ENCODE measurements at regions not wholly inside any gene's neighbourhood (a gene's known extent, or its start where the extent isn't known, plus 50 kb on each side); places are given as distances from the start of the nearest gene placed in this dataset.

GRCh38 chr5:119743927-119744326 is 114.6 kb downstream of the FAM170A start:
- 30 to 36% (median 35%) methylated on average over 1 of the region's 1 CpG for WGBS, 3 donors
- intact Hi-C loops (cut with DNase I) = no loop called here
- no peak for TF ChIP-seq EP300 (IDR thresholded peaks at IDR 0.05)
- no peak for TF ChIP-seq POLR2A (IDR thresholded peaks at IDR 0.05)
- TF ChIP-seq CTCF (IDR thresholded peaks at IDR 0.05) = no peak
- no peak overlapping the region for H3K4me3 ChIP-seq
- no peaks in the 10 kb centered on the region for H3K36me3 ChIP-seq
- H3K9me3 ChIP-seq = no peaks in the 10 kb centered on the region
- no peaks in the 10 kb centered on the region for H3K4me1 ChIP-seq (ENCODE audit: insufficient read depth)
- DNase-seq = no peak
- no peaks in the 10 kb centered on the region for H3K27me3 ChIP-seq
- H3K27ac ChIP-seq = no peak overlapping the region

GRCh38 chr5:119745976-119746375 is 116.6 kb downstream of the FAM170A start:
- DNase-seq = no peak
- Histone ChIP-seq H3K27me3 (no peaks in the 10 kb centered on the region), H3K9me3 (no peaks in the 10 kb centered on the region), H3K36me3 (no peaks in the 10 kb centered on the region), H3K4me3 (no peak overlapping the region), H3K4me1 (ENCODE audit: insufficient read depth) (no peaks in the 10 kb centered on the region), H3K27ac (no peak overlapping the region)
- intact Hi-C loops (cut with DNase I) = no loop called here
- 91% methylated on average over 1 of the region's 1 CpG for WGBS, 3 donors
- TF ChIP-seq POLR2A (IDR thresholded peaks at IDR 0.05) = no peak
- TF ChIP-seq CTCF (IDR thresholded peaks at IDR 0.05) = no peak
- TF ChIP-seq EP300 (IDR thresholded peaks at IDR 0.05) = no peak

GRCh38 chr5:119746984-119747383 is 117.6 kb downstream of the FAM170A start:
- 64 to 73% (median 70%) methylated on average over 3 of the region's 3 CpGs for WGBS, 3 donors
- Histone ChIP-seq H3K9me3 (no peaks in the 10 kb centered on the region), H3K4me3 (no peak overlapping the region), H3K27ac (no peak overlapping the region), H3K4me1 (ENCODE audit: insufficient read depth) (no peaks in the 10 kb centered on the region), H3K36me3 (no peaks in the 10 kb centered on the region), H3K27me3 (no peaks in the 10 kb centered on the region)
- DNase-seq = no peak
- intact Hi-C loops (cut with DNase I) = no loop called here
- TF ChIP-seq CTCF (IDR thresholded peaks at IDR 0.05) (no peak), EP300 (IDR thresholded peaks at IDR 0.05) (no peak), POLR2A (IDR thresholded peaks at IDR 0.05) (no peak)

GRCh38 chr5:119750887-119751733 is 121.8 kb downstream of the FAM170A start:
- Histone ChIP-seq H3K9me3 (no peaks in the 10 kb centered on the region), H3K4me1 (ENCODE audit: insufficient read depth) (no peaks in the 10 kb centered on the region), H3K27me3 (no peaks in the 10 kb centered on the region), H3K4me3 (no peak overlapping the region), H3K36me3 (no peaks in the 10 kb centered on the region), H3K27ac (no peak overlapping the region)
- intact Hi-C loops (cut with DNase I) = no loop called here
- 93 to 96% (median 95%) methylated on average over 24 of the region's 24 CpGs for WGBS, 3 donors
- no peak for DNase-seq
- TF ChIP-seq POLR2A (IDR thresholded peaks at IDR 0.05) (no peak), EP300 (IDR thresholded peaks at IDR 0.05) (no peak), CTCF (IDR thresholded peaks at IDR 0.05) (no peak)
